Activated gamma-delta T cell treated with Interleukin-2 at 50 U/mL for 16 hours (primary cell): ENCODE measurements at regions not wholly inside any gene's neighbourhood (a gene's known extent, or its start where the extent isn't known, plus 50 kb on each side); places are given as distances from the start of the nearest gene placed in this dataset.
"Not testable (repeated sequence)": the region's sequence is repeated elsewhere in the genome, so short reads cannot be mapped to it uniquely, and the experiment has no call there.

ENCODE experiments used
- DNase-seq: peaks from one replicate; pipeline ENCODE4 v3.0.0-alpha.2; 2020

- DNase-seq = not testable (repeated sequence)
These were observed 308.2 kb upstream of the PLGLB2 start for GRCh38 chr2:87439617-87440204.

DNA sequence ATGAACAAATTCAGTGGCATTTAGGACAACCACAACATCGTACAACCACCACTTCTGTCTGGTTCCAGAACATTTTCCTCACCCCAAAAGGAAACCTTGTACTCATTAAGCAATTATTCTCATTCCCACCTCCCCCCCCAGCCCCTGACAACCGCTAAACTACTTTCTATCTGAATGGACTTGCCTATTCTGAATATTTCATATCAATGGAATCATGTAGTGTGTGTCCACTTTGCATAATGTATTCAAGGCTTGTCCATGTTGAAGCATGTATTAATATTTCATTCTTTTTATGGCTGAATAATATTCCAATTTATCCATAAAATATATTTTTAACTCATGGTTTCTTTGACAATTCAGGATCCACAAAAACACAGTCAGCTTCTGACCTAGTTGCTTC, 307.2 kb upstream of the PLGLB2 start:
- DNase-seq = not testable (repeated sequence)

DNA sequence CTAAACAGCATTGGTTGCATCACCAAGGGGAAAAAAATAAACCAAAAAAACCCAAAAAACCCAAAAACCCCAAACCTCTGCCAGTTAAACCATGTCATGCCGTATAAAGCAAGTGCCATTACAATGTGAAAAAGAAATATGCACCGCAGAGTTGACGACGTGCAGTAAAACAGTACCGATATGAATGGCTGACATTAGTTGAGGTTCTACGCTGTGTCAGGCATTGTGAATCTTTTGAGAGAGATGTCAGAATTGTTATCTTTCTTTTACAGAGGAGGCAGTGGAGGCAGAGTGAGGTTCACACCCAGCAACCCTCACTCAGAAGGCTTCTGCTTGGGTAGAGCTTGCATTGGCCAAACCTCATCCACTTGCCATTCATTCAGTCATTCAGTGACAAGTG, 306.5 kb upstream of the PLGLB2 start:
- not testable (repeated sequence) for DNase-seq

DNA sequence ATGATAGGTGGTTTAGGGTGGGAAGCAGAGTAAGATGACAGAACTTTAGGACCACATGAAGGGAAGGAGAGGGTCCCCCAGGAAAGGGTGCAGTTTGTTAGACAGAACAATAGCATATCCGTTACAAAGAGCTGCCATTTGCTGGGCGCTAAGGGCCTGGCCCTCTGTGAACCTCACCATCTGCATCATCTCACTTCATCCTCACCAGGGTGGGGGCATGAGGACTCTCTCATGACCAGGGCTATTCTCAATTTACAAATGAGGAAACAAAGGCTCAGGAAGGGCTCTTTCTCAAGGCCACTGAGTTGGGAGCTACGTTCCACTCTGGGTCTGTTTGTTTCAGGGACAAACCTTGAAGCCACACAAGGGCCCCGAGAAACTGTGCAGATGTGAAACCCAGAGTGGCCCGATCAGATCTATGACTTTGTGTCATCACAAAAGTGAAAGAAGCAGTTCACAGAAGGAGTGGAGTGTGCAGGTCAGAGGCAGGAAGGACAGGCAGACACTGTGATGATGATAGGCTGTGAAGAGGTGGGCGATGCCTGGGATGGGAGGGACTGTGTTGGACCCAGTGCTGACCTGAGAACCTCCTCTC, 304.8 kb upstream of the PLGLB2 start:
- DNase-seq = not testable (repeated sequence)

- not testable (repeated sequence) for DNase-seq
These were observed 302.9 kb upstream of the PLGLB2 start for GRCh38 chr2:87444951-87445350.

DNA sequence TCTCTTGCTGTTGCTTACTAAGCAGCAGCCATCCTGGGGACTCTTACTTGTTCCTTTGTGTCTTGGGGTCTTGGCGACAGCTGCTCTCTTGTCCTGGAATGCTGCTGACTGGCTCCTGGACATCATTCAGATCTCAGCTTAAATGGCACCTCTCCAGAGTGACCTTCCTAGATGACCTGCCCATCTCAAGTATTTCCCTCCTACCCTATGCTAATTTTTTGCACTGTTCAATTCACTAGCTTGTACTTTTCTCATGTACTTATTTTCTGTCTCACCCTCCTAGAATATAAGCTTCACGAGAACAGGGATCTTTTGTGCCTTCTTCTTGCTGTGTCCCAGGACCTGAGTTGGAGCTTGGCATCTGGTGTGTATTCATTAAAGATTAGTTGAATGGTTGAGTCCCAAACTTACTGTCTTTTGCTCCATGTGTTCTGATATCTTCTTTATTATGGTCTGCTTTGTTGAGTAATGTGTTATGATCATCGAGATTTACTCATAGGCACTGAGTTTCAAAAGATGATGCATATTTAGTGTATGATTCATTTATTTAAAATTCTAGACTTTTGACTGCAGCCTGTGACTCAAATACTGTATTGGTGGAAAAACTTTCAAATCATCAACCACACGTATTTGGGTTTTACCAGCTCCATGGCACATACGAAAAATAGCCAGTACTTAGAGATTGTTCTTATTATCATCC, 302.1 kb upstream of the PLGLB2 start:
- DNase-seq = not testable (repeated sequence)

GRCh38 chr2:87446313-87446696, 301.6 kb upstream of the PLGLB2 start:
- not testable (repeated sequence) for DNase-seq

- not testable (repeated sequence) for DNase-seq
These were observed 298.4 kb upstream of the PLGLB2 start for GRCh38 chr2:87449462-87449980.

DNA sequence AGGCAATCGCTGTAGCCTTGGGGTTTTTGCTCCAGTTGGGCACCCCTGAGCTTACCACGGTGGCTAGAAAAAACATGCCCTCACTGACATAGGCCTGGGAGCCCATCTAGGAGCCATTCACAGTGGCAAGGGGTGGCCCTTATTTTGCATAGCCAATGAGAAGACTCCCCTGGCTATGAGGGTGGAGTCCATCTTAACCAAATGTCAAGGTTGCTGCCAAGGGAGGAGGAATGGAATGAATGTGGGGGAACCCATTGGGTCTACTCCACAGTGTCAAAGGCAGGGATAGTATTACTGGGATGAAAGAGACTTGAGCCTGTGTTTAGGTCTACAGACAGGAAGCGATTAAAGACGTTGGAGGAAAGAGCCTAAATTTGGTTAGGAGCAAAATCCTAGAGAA, 295.7 kb upstream of the PLGLB2 start:
- not testable (repeated sequence) for DNase-seq

GRCh38 chr2:87452861-87453260, 295.0 kb upstream of the PLGLB2 start:
- DNase-seq = not testable (repeated sequence)

DNA sequence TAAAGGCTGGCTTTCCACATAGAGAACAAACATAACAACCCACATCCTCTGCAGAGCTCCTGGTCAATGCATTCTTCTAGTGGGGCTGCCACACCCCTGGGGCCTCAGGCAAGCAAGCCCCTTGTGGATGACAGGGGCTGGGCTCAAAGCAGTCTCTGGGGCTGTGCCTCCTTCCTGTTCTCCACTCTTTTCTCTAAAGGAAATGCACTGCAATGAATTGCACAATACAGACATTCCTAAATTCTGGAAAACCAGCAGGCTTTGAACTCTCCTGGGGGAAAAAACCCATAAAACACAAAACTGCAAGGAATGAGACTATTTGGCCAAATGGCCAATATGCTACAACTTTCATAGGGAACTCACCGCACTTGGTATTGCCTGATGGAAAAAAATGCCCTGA, 293.9 kb upstream of the PLGLB2 start:
- not testable (repeated sequence) for DNase-seq

DNA sequence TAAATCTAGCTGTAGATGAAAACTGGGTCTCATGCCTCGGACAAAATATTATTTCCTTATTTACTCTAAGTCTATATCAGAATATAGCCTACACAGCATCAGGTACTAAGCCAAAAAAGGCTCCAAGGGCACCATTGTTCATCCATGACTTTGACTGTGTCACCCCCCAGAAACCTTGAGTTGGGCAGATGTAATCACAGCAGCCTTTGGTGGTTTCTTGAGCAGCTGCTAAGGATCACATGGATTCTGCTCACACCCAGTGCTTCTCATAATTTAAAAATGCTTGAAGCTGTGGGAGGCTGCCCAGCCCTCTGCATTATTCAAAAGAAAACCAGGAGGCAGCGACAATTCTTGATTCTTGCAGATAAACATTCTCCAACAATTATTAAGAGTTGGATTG, 293.5 kb upstream of the PLGLB2 start:
- DNase-seq = not testable (repeated sequence)

DNA sequence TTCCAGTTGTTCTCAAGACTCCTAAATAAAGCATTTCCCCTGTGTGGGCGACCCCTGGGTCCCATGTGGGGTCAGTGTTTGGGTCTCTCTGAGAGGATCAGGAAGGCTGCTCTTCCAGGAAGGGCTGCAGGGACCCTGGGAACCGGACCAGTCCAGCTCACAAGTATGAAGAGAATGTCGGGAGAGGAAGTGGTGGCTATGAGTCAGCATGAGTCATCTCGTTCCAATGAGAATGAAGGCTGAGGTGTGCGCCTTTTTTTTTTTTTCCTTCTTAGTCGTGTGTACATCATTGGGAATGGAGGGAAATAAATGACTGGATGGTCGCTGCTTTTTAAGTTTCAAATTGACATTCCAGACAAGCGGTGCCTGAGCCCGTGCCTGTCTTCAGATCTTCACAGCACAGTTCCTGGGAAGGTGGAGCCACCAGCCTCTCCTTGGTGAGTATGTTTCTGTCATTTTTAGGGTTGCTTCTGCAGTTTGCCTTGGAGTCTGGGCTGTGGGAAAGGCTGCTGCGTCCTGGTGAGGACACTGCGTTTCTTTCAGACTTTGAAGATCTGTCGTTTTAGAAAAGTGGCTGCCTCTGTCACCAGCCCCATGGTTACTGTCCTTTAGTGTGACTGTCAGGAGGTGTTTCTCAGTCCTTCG, 292.6 kb upstream of the PLGLB2 start:
- not testable (repeated sequence) for DNase-seq

GRCh38 chr2:87455854-87456249, 292.0 kb upstream of the PLGLB2 start:
- DNase-seq = not testable (repeated sequence)

DNA sequence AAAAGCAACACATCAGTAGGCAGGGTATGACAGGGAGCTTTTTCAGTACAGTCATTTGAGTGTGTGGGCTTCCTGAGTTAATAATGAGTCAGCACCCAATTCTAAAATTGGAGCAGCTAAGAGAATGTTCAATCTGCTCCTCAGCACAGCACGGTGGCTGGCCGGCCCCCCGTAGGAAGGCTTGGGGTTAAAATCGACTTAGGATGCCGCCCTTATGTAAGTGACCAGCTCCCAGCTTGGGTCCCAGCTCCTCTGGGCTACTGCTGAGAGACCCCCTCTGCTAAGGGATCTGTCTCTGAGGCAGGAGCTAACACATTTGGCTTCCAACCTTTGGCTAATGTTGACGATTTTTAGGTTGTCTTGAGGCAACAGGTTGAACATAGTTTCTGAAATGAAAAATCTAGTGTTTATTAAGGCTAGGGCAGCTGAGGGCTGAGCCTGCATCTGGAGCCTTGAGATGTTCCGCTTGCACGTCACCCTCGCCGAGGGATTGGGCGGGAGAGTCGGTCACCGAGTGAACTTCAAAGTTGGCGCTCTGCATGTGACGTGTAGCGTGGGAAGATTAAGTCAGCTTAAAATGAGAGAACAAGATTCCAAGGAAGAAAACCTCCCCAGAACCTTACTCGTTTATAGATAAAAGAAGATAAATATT, 291.3 kb upstream of the PLGLB2 start:
- not testable (repeated sequence) for DNase-seq

DNA sequence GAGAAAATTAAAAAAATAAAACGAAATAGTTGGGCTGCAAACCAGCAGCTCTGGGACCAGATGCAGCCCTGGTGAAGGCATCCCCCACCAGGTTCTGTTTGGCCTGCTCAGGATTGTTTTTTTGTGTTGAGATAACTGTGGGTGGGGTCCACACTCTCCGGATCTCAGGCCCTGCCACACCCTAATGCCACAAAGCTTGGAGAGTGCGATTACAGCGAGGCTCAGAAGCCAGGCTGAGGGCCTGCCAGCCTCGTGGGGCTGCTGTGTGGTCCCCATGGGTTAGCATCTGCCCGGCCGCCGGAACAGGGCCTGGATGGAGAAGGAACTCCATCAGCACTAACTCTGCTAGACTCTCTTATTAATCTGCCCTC, 290.8 kb upstream of the PLGLB2 start:
- DNase-seq = not testable (repeated sequence)

- not testable (repeated sequence) for DNase-seq
These were observed 288.9 kb upstream of the PLGLB2 start for GRCh38 chr2:87458938-87459337.

DNA sequence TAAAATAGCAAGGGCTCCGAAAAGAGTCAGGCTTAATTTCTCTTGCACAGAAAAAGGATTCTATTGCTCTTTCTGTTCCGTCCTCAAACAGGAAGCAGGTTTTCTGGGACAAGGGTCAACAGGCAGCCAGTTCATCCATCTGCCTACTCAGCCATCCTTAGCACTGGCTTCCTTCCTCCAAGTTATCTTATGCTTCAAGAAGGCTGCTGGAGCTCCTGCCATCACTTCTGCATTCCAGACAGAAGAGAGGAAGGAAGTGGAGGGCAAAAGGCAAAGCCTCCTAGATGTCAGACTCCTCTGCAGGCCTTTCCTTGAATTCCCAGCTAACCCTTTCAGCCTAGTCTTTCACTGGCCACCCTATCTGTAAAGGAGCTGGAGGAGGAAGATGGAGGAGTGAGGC, 287.8 kb upstream of the PLGLB2 start:
- not testable (repeated sequence) for DNase-seq

GRCh38 chr2:87460662-87461061, 287.2 kb upstream of the PLGLB2 start:
- not testable (repeated sequence) for DNase-seq

DNA sequence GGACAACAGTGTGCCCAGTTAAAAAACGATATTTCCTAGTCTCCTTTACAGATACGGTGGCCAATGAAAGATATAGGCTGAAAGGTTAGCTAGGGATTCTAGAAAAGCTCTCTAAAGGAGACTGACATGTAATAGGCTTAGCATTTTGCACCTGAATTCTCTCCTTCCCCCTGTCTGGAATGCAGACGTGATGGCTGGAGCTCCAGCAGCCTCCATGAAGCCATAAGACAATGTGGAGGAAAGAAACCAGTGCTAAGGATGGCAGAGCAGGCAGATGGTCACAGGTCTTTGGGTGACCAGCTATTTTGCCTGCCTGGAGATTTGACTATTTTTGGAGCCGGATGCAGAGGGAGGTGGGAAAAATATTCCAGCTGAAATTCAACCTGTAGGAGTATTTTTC, 286.2 kb upstream of the PLGLB2 start:
- not testable (repeated sequence) for DNase-seq

- DNase-seq = not testable (repeated sequence)
These were observed 283.7 kb upstream of the PLGLB2 start for GRCh38 chr2:87464219-87464618.

- DNase-seq = not testable (repeated sequence)
These were observed 282.2 kb upstream of the PLGLB2 start for GRCh38 chr2:87465730-87466129.

GRCh38 chr2:87466591-87467120, 281.2 kb upstream of the PLGLB2 start:
- DNase-seq = peak; percentile 35
